Liver (tissue), 8 donors: ENCODE measurements at regions not wholly inside any gene's neighbourhood (a gene's known extent, or its start where the extent isn't known, plus 50 kb on each side); places are given as distances from the start of the nearest gene placed in this dataset.

Experiments used
- DNase-seq: peaks from one replicate; pipeline ENCODE4 v3.0.0-alpha.2; 2017; ENCODE audit warnings: low spot score
- H3K27ac ChIP-seq, 2 donors: one replicate each; pipeline ENCODE4 v1.7.0; 2013; ENCODE audit warnings: inconsistent platforms in 2 of 2, low read length in 2 of 2, control low read depth in 1 of 2, low read depth in 1 of 2, mild to moderate bottlenecking in 1 of 2
- H3K27me3 ChIP-seq, 4 donors: one replicate each; pipeline versions ENCODE4 v1.6.1 to v1.7.0; 2013; ENCODE audit warnings: low read length in 3 of 4, inconsistent platforms in 1 of 4, mild to moderate bottlenecking in 1 of 4, moderate library complexity in 1 of 4; ENCODE audit not compliant: control insufficient read depth in 4 of 4, insufficient read depth in 4 of 4
- H3K36me3 ChIP-seq, 4 donors: one replicate each; pipeline versions ENCODE4 v1.6.1 to v1.7.0; 2013; ENCODE audit warnings: low read length in 3 of 4, mild to moderate bottlenecking in 3 of 4, low read depth in 1 of 4, moderate library complexity in 1 of 4; ENCODE audit not compliant: control insufficient read depth in 4 of 4, insufficient read depth in 3 of 4
- H3K4me1 ChIP-seq, 4 donors: one replicate each; pipeline versions ENCODE4 v1.6.1 to v1.7.0; 2013; ENCODE audit warnings: low read length in 3 of 4, mild to moderate bottlenecking in 3 of 4, moderate library complexity in 1 of 4; ENCODE audit not compliant: control insufficient read depth in 4 of 4, insufficient read depth in 4 of 4
- H3K4me3 ChIP-seq, 3 donors: one replicate each; pipeline versions ENCODE4 v1.6.1 to v1.7.0; 2013; ENCODE audit warnings: low read length in 3 of 3, control low read depth in 1 of 3, low read depth in 1 of 3, mild to moderate bottlenecking in 1 of 3
- H3K9ac ChIP-seq, 2 donors: one replicate each; pipeline ENCODE4 v1.7.0; 2013; ENCODE audit warnings: low read length in 2 of 2, mild to moderate bottlenecking in 2 of 2, moderate library complexity in 2 of 2, control low read depth in 1 of 2, low read depth in 1 of 2
- H3K9me3 ChIP-seq, 4 donors: one replicate each; pipeline versions ENCODE4 v1.6.1 to v1.7.0; 2013; ENCODE audit warnings: low read length in 3 of 4; ENCODE audit not compliant: control insufficient read depth in 4 of 4
- CTCF ChIP-seq: fragments of 150-350 bp; IDR thresholded peaks from 2 replicates; pipeline ENCODE4 v1.5.1; 2017; ENCODE audit warnings: improper control_type of control experiment, low read depth, low read length; ENCODE audit not compliant: missing input control
- EGR1 ChIP-seq, 2 donors: IDR thresholded peaks; 2 replicates each; pipeline ENCODE4 v1.6.1; 2016 to 2018; ENCODE audit warnings: antibody characterized with exemption in 2 of 2, low read depth in 2 of 2
- FOXA1 ChIP-seq: IDR thresholded peaks from 2 replicates; pipeline ENCODE4 v1.6.1; 2016; ENCODE audit warnings: antibody characterized with exemption
- FOXA2 ChIP-seq: IDR thresholded peaks from 2 replicates; pipeline ENCODE4 v1.6.1; 2016; ENCODE audit warnings: antibody characterized with exemption
- GABPA ChIP-seq, 2 donors: IDR thresholded peaks in 1 of 2; conservative IDR thresholded peaks in 1 of 2; 2 replicates each; pipeline ENCODE4 v1.6.1; 2016; ENCODE audit warnings: antibody characterized with exemption in 2 of 2, mild to moderate bottlenecking in 1 of 2, moderate library complexity in 1 of 2
- HNF4A ChIP-seq, 2 donors: conservative IDR thresholded peaks; 2 replicates each; pipeline ENCODE4 v1.6.1; 2016; ENCODE audit warnings: antibody characterized with exemption in 2 of 2, mild to moderate bottlenecking in 2 of 2
- HNF4G ChIP-seq: IDR thresholded peaks from 2 replicates; pipeline ENCODE4 v1.6.1; 2016; ENCODE audit warnings: antibody characterized with exemption
- JUND ChIP-seq, 2 donors: IDR thresholded peaks; 2 replicates each; pipeline ENCODE4 v1.6.1; 2016; ENCODE audit warnings: antibody characterized with exemption in 2 of 2
- NR2F2 ChIP-seq: IDR thresholded peaks from 2 replicates; pipeline ENCODE4 v1.6.1; 2016; ENCODE audit warnings: antibody characterized with exemption
- RAD21 ChIP-seq, 2 donors: IDR thresholded peaks; 2 replicates each; pipeline ENCODE4 v1.6.1; 2016; ENCODE audit warnings: antibody characterized with exemption in 2 of 2, mild to moderate bottlenecking in 2 of 2
- RXRA ChIP-seq, 2 donors: IDR thresholded peaks; 2 replicates each; pipeline ENCODE4 v1.6.1; 2017 to 2018; ENCODE audit warnings: antibody characterized with exemption in 2 of 2, mild to moderate bottlenecking in 1 of 2
- SP1 ChIP-seq: IDR thresholded peaks from 2 replicates; pipeline ENCODE4 v1.6.1; 2018; ENCODE audit warnings: antibody characterized with exemption, mild to moderate bottlenecking
- TAF1 ChIP-seq: conservative IDR thresholded peaks from 2 replicates; pipeline ENCODE4 v1.6.1; 2016; ENCODE audit warnings: antibody characterized with exemption, mild to moderate bottlenecking
- YY1 ChIP-seq: IDR thresholded peaks from 2 replicates; pipeline ENCODE4 v1.6.1; 2016; ENCODE audit warnings: antibody characterized with exemption, mild to moderate bottlenecking
- ZBTB33 ChIP-seq: IDR thresholded peaks from 2 replicates; pipeline ENCODE4 v1.6.1; 2016; ENCODE audit warnings: antibody characterized with exemption
- WGBS: extraction: QIAGEN DNeasy Blood & Tissue Kit; methylation state at CpG from one replicate; pipeline ENCODE4 v1.1.7; 2013; 5-methylcytosine and 5-hydroxymethylcytosine counted together
- TF ChIP-seq, protein P1 (sequence below): IDR thresholded peaks from 2 replicates; pipeline ENCODE4 v1.6.1; 2016; ENCODE audit warnings: antibody characterized with exemption
- TF ChIP-seq, protein P2 (sequence below): IDR thresholded peaks from 2 replicates; pipeline ENCODE4 v1.6.1; 2016; ENCODE audit warnings: antibody characterized with exemption, mild to moderate bottlenecking
- donor health status: healthy.
- donor health status: healthy.
- donor health status: healthy.
- donor health status: healthy.
- donor health status: healthy.

GRCh38 chr7:25574828-25575227 is 346.5 kb upstream of the NPVF start (continued):
- no peak for TF ChIP-seq CTCF
- TF ChIP-seq GABPA (IDR thresholded peaks at IDR 0.05 in 1 of 2, conservative IDR thresholded peaks at IDR 0.05 in 1 of 2) = no peak
- no peak for TF ChIP-seq HNF4G
- TF ChIP-seq TAF1 = no peak
- no peak for TF ChIP-seq RAD21 (IDR thresholded peaks at IDR 0.05)
- no peak for TF ChIP-seq SP1
- TF ChIP-seq, protein P1, sequence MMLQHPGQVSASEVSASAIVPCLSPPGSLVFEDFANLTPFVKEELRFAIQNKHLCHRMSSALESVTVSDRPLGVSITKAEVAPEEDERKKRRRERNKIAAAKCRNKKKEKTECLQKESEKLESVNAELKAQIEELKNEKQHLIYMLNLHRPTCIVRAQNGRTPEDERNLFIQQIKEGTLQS = no peak
- no peak for TF ChIP-seq NR2F2
- no peak for TF ChIP-seq RXRA (IDR thresholded peaks at IDR 0.05)
- no peak for TF ChIP-seq FOXA2

DNA sequence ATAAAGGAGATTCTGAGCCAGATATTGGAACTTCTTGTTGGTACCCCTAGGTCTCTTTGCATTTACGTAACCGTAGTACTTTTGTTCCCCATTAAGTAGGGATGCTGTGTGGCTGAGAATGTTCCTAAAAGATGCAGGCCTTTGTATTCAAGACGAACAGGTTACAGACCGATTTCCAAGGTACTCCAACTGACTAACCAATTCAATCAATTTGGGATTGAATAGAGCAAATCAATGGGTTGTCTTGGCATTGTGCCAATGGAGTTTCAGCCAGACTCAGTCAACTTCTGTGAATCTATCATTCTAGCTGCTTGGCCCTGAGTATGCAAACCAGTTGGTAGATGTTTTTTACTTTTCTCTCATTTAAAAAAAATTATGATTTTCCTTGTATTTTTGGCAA is 347.3 kb upstream of the NPVF start:
- no peaks in the 10 kb centered on the region for H3K4me1 ChIP-seq
- H3K9me3 ChIP-seq = no peaks in the 10 kb centered on the region
- no peak overlapping the region for H3K27ac ChIP-seq
- H3K27me3 ChIP-seq = no peaks in the 10 kb centered on the region
- H3K36me3 ChIP-seq = no peaks in the 10 kb centered on the region
- no peak for TF ChIP-seq JUND (IDR thresholded peaks at IDR 0.05)
- TF ChIP-seq HNF4A (conservative IDR thresholded peaks at IDR 0.05) = no peak
- TF ChIP-seq ZBTB33 = no peak
- no peak for TF ChIP-seq YY1
- no peak for TF ChIP-seq FOXA1
- TF ChIP-seq, protein P2, sequence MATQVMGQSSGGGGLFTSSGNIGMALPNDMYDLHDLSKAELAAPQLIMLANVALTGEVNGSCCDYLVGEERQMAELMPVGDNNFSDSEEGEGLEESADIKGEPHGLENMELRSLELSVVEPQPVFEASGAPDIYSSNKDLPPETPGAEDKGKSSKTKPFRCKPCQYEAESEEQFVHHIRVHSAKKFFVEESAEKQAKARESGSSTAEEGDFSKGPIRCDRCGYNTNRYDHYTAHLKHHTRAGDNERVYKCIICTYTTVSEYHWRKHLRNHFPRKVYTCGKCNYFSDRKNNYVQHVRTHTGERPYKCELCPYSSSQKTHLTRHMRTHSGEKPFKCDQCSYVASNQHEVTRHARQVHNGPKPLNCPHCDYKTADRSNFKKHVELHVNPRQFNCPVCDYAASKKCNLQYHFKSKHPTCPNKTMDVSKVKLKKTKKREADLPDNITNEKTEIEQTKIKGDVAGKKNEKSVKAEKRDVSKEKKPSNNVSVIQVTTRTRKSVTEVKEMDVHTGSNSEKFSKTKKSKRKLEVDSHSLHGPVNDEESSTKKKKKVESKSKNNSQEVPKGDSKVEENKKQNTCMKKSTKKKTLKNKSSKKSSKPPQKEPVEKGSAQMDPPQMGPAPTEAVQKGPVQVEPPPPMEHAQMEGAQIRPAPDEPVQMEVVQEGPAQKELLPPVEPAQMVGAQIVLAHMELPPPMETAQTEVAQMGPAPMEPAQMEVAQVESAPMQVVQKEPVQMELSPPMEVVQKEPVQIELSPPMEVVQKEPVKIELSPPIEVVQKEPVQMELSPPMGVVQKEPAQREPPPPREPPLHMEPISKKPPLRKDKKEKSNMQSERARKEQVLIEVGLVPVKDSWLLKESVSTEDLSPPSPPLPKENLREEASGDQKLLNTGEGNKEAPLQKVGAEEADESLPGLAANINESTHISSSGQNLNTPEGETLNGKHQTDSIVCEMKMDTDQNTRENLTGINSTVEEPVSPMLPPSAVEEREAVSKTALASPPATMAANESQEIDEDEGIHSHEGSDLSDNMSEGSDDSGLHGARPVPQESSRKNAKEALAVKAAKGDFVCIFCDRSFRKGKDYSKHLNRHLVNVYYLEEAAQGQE = no peak
- no peak for TF ChIP-seq CTCF
- no peak for TF ChIP-seq EGR1 (IDR thresholded peaks at IDR 0.05; ENCODE audit: low read depth in 2 of 2)
- TF ChIP-seq SP1 = no peak
- no peak for TF ChIP-seq RAD21 (IDR thresholded peaks at IDR 0.05)
- no peak for TF ChIP-seq FOXA2
- TF ChIP-seq, protein P1 = no peak
- no peak for TF ChIP-seq RXRA (IDR thresholded peaks at IDR 0.05)
- no peak for TF ChIP-seq NR2F2
- TF ChIP-seq TAF1 = no peak
- TF ChIP-seq HNF4G = no peak
- no peak for TF ChIP-seq GABPA (IDR thresholded peaks at IDR 0.05 in 1 of 2, conservative IDR thresholded peaks at IDR 0.05 in 1 of 2)
- H3K9ac ChIP-seq = no peak overlapping the region
- no peak overlapping the region for H3K4me3 ChIP-seq
- 83% methylated on average over 4 of the region's 4 CpGs for whole genome bisulfite sequencing
- no peak for DNase-seq
